Smooth muscle cell (in vitro differentiated cells): ENCODE measurements at regions not wholly inside any gene's neighbourhood (a gene's known extent, or its start where the extent isn't known, plus 50 kb on each side); places are given as distances from the start of the nearest gene placed in this dataset.

Experiments used
- DNase-seq: peaks from one replicate; lab custom pipeline; 2025; ENCODE audit not compliant: unreplicated experiment; lab: John Stamatoyannopoulos, UW
- H2AFZ ChIP-seq: fragments of 200-600 bp; sonication (generic); 2 replicates; pipeline ENCODE4 v1.6.0; 2016; ENCODE audit warnings: antibody characterized with exemption, low read depth, mild to moderate bottlenecking
- H3F3A ChIP-seq: fragments of 200-600 bp; sonication (generic); 2 replicates; pipeline ENCODE4 v1.6.0; 2017; ENCODE audit warnings: antibody characterized with exemption, low read depth
- H3K27ac ChIP-seq: fragments of 200-600 bp; sonication (generic); 2 replicates; pipeline ENCODE4 v1.5.1; 2016; ENCODE audit warnings: low read depth, mild to moderate bottlenecking
- H3K27me3 ChIP-seq: fragments of 200-600 bp; sonication (generic); 2 replicates; pipeline ENCODE4 v1.6.1; 2016; ENCODE audit warnings: low read depth, mild to moderate bottlenecking
- H3K36me3 ChIP-seq: fragments of 200-600 bp; sonication (generic); 2 replicates; pipeline ENCODE4 v1.5.1; 2016; ENCODE audit warnings: low read depth
- H3K4me1 ChIP-seq: fragments of 200-600 bp; sonication (generic); 2 replicates; pipeline ENCODE4 v1.5.1; 2016; ENCODE audit warnings: low read depth
- H3K4me2 ChIP-seq: fragments of 200-600 bp; sonication (generic); 2 replicates; pipeline ENCODE4 v1.6.0; 2016; ENCODE audit warnings: mild to moderate bottlenecking
- H3K4me3 ChIP-seq: fragments of 200-600 bp; sonication (generic); 2 replicates; pipeline ENCODE4 v1.5.1; 2016; ENCODE audit warnings: mild to moderate bottlenecking
- H3K79me2 ChIP-seq: fragments of 200-600 bp; sonication (generic); 2 replicates; pipeline ENCODE4 v1.6.0; 2016; ENCODE audit warnings: low read depth, mild to moderate bottlenecking
- H3K9ac ChIP-seq: fragments of 200-600 bp; sonication (generic); 2 replicates; pipeline ENCODE4 v1.6.0; 2016; ENCODE audit warnings: low read depth
- H3K9me3 ChIP-seq: fragments of 200-600 bp; sonication (generic); replicated peaks from 2 replicates; pipeline ENCODE4 v1.5.1; 2016; ENCODE audit warnings: low read depth
- H4K20me1 ChIP-seq: fragments of 200-600 bp; sonication (generic); 2 replicates; pipeline ENCODE4 v1.6.0; 2016; ENCODE audit warnings: low read depth
- CTCF ChIP-seq: fragments of 200-600 bp; sonication (generic); IDR thresholded peaks from 2 replicates; pipeline ENCODE4 v1.5.1; 2017; ENCODE audit warnings: borderline replicate concordance, mild to moderate bottlenecking, antibody characterized with exemption; ENCODE audit not compliant: insufficient read depth, poor library complexity, severe bottlenecking
- WGBS: methylation state at CpG from one replicate; pipeline ENCODE4 v1.1.7; 2016; ENCODE audit warnings: low lambda C conversion rate; 5-methylcytosine and 5-hydroxymethylcytosine counted together

- Histone ChIP-seq H2AFZ (no peak overlapping the region), H3K9me3 (no peaks in the 10 kb centered on the region), H3K4me2 (no peak overlapping the region), H3K4me3 (no peak overlapping the region), H3K27ac (peak overlapping the region; percentile 75), H3K4me1 (peaks cover 37% of the 10 kb centered on the region), H4K20me1 (no peaks in the 10 kb centered on the region), H3K36me3 (no peaks in the 10 kb centered on the region), H3F3A (peaks cover 7% of the 10 kb centered on the region), H3K79me2 (no peaks in the 10 kb centered on the region), H3K27me3 (no peaks in the 10 kb centered on the region), H3K9ac (no peak overlapping the region)
- WGBS, result 71% methylated on average over 3 of the region's 3 CpGs
- no peak for TF ChIP-seq CTCF
- DNase-seq, result no peak
Observed at GRCh38 chr18:27715751-27716150, 461.2 kb downstream of the CDH2 start.

- DNase-seq, result no peak
- Histone ChIP-seq H3K4me1 (peaks cover 37% of the 10 kb centered on the region), H3K27ac (peak overlapping the region; percentile 75), H3F3A (peaks cover 7% of the 10 kb centered on the region), H2AFZ (no peak overlapping the region), H3K9ac (peak overlapping the region; percentile 47), H3K4me2 (peak overlapping the region; percentile 64), H3K9me3 (no peaks in the 10 kb centered on the region), H3K27me3 (no peaks in the 10 kb centered on the region), H3K4me3 (no peak overlapping the region), H3K79me2 (no peaks in the 10 kb centered on the region), H3K36me3 (no peaks in the 10 kb centered on the region), H4K20me1 (no peaks in the 10 kb centered on the region)
- 47% methylated on average over 3 of the region's 3 CpGs for WGBS
- TF ChIP-seq CTCF, result no peak
Observed at GRCh38 chr18:27713738-27714095, 463.2 kb downstream of the CDH2 start.

GRCh38 chr18:27713037-27713737, 463.7 kb downstream of the CDH2 start:
- peaks cover 7% of the 10 kb centered on the region for H3F3A ChIP-seq
- 45% methylated on average over 2 of the region's 2 CpGs for WGBS
- peak overlapping the region; percentile 29 for H3K9ac ChIP-seq
- H3K79me2 ChIP-seq, result no peaks in the 10 kb centered on the region
- no peaks in the 10 kb centered on the region for H3K9me3 ChIP-seq
- peaks cover 37% of the 10 kb centered on the region for H3K4me1 ChIP-seq
- no peaks in the 10 kb centered on the region for H3K36me3 ChIP-seq
- H3K4me3 ChIP-seq, result no peak overlapping the region
- DNase-seq, result no peak
- peak overlapping the region; percentile 35 for H2AFZ ChIP-seq
- no peaks in the 10 kb centered on the region for H3K27me3 ChIP-seq
- H3K4me2 ChIP-seq, result peak overlapping the region; percentile 64
- peak overlapping the region; percentile 75 for H3K27ac ChIP-seq
- no peaks in the 10 kb centered on the region for H4K20me1 ChIP-seq
- TF ChIP-seq CTCF, result no peak

GRCh38 chr18:27712066-27712465, 464.9 kb downstream of the CDH2 start:
- Histone ChIP-seq H3F3A (peaks cover 7% of the 10 kb centered on the region), H3K4me2 (no peak overlapping the region), H3K9me3 (no peaks in the 10 kb centered on the region), H3K36me3 (no peaks in the 10 kb centered on the region), H3K27me3 (no peaks in the 10 kb centered on the region), H4K20me1 (no peaks in the 10 kb centered on the region), H3K4me1 (peaks cover 37% of the 10 kb centered on the region), H3K79me2 (no peaks in the 10 kb centered on the region), H3K4me3 (no peak overlapping the region), H2AFZ (no peak overlapping the region), H3K27ac (no peak overlapping the region), H3K9ac (no peak overlapping the region)
- DNase-seq, result no peak
- 80% methylated on average over 2 of the region's 2 CpGs for WGBS
- no peak for TF ChIP-seq CTCF
